ENCODE measurements at regions not wholly inside any gene's neighbourhood (a gene's known extent, or its start where the extent isn't known, plus 50 kb on each side); places are given as distances from the start of the nearest gene placed in this dataset.

GRCh38 chr20:48447456-48447855, 380.3 kb downstream of the PREX1 start:
- TF ChIP-seq CTCF (IDR thresholded peaks at IDR 0.05 in 2 of 3, conservative IDR thresholded peaks at IDR 0.05 in 1 of 3; ENCODE audit: control insufficient read depth in 2 of 3, extremely low read depth in 1 of 3, insufficient read depth in 1 of 3, low read depth in 3 of 3, low read length in 3 of 3) (no peak), EZH2 (IDR thresholded peaks at IDR 0.05; ENCODE audit: borderline replicate concordance, control insufficient read depth, low read depth, low read length) (no peak), ELK1 (IDR thresholded peaks at IDR 0.05; ENCODE audit: low read depth, low read length) (no peak), GABPA (IDR thresholded peaks at IDR 0.05; ENCODE audit: low read depth) (no peak), POLR2A (IDR thresholded peaks at IDR 0.05; ENCODE audit: low read depth, low read length) (no peak)
